Loucy (cell line): ENCODE measurements at regions not wholly inside any gene's neighbourhood (a gene's known extent, or its start where the extent isn't known, plus 50 kb on each side); places are given as distances from the start of the nearest gene placed in this dataset.

Source experiments
- CTCF ChIP-seq: fragments of 200-600 bp; sonication (generic); conservative IDR thresholded peaks from 2 replicates; pipeline ENCODE4 v1.5.1; 2014; ENCODE audit warnings: mild to moderate bottlenecking, antibody characterized with exemption, low read length
- EZH2phosphoT487 ChIP-seq: fragments of 200-600 bp; IDR thresholded peaks from 2 replicates; pipeline ENCODE4 v1.6.1; 2018; ENCODE audit warnings: antibody characterized with exemption, mild to moderate bottlenecking, moderate library complexity, borderline replicate concordance

- TF ChIP-seq CTCF (no peak), EZH2phosphoT487 (no peak)
Measured at GRCh38 chr2:217597145-217597544, 405.6 kb downstream of the TNS1 start.
